ENCODE measurements at regions not wholly inside any gene's neighbourhood (a gene's known extent, or its start where the extent isn't known, plus 50 kb on each side); places are given as distances from the start of the nearest gene placed in this dataset.
"Not testable (repeated sequence)": the region's sequence is repeated elsewhere in the genome, so short reads cannot be mapped to it uniquely, and the experiment has no call there.

DNA sequence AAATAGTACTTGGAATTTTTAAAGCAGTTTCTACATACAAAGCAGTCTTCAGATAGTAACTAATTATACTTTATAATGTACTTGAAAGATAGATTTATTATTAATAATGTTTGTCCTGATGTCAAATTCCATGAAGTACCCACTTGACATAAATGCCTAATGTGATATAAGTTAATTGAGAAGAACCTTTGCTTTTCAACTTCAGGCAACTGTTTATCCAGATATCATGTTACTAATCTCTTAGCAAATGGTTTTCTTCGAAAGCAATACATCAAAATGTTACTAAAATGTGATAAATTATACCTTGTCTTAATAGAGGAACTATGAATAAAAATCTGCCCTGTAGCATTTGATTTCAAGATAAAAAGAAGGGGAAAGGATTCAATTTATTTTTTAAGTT is 146.8 kb upstream of the FBXL17 start:
- DNase-seq: no peak

DNA sequence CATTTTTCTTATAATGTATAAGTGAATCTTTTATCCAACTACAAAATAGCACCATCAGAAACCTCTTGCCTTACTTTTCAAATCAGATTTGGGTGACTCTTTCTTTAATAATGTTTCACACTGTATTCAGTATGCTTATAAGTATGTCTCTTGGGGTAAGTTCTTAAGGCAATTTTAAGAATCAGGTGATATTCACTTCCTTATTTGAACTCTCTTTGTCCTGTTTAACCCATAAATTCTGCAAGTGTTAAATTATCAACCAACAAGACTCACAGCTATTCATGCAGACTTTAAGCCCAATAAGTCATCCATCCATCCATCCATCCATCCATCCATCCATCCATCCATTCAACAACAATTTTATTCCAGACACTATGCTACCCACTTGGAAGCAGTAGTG is 142.7 kb upstream of the FBXL17 start:
- no peak for DNase-seq

DNA sequence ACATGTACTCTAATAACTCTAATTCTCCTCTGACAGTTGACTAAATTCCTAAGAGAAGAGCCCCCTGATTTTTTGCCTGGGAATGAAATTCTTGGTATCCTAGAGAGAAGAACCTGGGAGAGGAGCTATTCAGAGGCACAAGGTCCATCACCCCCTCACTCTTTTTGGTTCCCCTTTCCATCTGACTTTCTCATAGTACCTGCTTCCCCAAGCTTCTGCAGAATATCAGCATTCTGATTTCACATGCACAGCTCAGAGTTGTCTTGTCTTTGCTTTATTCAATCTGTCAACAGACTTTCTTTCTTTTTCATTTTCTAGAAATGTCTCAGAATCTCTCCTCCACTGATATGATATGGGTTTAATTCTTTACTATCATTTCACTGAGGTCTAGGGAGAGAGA is 141.5 kb upstream of the FBXL17 start:
- DNase-seq: no peak

DNA sequence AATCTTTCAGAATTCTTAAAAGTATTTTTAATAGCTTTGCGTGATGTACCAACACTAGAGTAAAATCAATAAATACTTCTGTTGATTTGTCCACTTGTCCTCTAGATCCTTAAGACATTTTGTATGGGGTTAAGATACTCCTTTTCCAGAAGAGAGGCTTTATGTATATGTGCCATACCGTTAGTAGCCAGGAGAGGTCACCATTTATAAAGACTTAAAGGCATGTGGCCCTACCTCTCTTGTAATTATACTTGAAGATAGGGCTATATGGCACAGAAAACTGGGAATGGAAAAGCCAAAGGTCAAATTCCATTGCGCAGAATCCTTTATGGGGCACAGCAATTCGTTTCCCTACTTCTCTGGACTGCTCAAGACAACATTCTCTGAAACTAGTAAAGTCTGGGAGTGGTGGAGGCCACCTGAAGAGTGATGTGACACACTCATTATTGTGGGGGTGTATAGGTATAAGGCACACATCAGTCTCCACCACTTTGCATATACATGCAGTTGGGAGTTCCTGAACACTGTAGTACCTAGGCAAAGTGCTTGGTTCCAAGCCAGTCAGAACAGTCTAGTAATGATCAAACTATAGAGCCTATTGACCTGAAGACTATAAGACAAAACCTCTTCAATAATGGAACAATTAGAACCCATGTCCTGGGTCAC is 140.1 kb upstream of the FBXL17 start:
- peak; percentile 33 for DNase-seq

DNA sequence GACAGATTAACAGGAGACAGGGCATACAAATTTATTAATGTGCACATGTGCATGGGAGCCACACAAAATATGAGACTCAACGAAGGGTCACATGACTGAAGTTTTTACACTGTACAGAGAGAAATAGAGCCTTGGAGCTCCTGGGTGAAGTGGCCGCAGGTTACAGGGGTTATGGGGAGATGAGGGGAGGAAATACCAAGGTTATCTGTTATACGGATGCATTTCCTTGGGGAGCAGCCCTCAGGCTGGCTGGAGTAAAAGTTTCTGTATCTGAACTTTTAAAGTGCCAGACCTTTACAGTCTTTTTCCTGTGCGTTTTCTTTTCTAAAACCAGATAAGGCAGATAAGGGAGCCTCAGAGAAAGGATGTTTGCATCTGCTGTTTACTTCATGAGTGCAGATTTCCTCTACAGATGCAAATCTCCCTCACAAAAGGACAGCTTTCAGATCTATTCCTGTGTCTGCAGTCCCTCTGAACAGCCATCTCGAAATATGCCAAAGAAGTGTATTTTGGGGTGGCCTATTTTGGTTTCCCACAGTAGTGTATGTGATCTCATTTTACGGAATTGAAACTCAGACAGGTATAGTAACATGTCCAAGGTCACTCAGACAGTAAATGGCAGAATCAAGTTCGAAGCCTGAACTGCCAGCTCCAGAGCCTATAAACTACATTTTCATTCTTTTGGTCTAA is 139.3 kb upstream of the FBXL17 start:
- no peak for DNase-seq

DNA sequence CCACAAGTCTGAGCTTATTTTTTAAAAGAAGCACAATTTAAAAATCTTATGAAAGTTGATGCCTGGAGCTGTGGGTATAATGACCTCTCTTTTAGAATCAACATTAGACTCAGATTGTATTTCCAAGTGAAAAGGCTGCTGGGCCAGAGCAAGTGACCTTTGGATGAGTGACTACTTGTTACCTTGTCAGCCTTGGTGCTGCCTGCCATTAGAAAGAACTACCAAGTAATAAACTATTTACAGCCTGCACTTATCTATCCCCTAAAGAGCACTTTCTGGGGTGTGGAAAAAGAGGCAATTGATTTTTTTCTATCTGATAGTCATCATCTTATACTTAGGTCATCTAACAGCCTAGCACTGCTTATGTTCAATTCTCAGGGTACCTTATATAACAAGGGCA is 134.9 kb upstream of the FBXL17 start:
- DNase-seq: no peak

DNA sequence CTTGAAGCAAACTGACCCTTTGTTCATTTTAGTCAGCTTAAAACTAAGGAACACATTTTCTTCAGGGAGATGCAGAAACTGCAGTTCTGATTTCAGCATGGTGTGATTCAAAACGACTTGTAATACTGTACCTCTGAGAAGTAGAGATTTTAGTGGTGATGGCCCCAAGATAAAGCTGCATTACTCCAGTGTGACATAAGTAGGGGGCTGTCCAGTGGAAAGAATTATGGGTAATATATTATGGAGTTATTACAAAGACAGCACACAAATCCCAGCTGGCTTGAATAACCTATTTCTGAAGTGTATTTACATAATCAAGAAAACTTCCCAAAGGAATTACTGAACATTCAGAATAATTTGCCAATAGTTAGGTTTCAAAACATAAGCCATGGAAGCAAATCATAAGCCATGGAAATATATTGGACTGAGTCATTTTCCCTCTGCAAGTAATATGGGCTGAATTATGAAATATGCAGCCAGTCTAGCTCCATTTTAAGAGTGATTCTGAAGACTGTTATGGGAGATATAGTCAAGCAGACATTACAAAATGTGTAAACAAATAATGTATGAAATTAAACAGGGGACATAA is 133.7 kb upstream of the FBXL17 start:
- no peak for DNase-seq

DNA sequence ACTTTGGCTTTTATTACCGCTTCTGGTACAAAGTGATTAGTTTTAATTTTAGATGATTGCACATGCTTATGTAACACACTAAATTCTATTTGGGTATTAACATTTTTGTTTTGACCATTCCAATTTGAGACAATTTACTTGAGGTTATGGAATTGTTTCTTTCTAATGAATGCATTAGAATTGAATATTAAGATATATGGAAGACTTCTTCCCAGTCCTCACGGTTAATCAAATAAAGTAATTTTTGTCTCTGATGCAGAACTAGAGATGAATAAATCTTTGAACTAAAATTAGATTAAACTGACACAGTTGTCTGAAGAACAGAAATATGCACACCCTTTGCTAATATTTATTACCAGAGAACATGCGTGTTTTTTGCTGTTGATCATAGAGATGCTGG is 127.1 kb upstream of the FBXL17 start:
- no peak for DNase-seq

DNA sequence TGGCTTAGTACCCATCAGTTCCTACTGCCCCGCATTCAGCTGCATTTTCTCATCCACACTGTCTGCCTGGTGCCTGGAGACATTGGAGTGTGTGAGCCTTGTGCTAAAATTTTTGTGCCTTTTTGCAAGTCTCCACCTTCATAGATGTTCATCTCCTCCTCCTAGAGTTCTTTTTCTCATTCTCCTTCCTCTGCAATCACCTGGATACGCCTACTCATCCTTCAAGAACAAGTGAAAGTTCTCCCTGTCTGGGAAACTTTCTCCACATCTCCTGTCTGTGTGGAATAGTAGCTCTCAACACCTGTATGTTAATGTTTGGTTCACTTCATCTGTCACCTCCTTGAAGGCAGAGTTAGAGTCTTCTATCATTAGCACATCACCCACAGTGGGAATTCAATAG is 125.7 kb upstream of the FBXL17 start:
- no peak for DNase-seq

DNA sequence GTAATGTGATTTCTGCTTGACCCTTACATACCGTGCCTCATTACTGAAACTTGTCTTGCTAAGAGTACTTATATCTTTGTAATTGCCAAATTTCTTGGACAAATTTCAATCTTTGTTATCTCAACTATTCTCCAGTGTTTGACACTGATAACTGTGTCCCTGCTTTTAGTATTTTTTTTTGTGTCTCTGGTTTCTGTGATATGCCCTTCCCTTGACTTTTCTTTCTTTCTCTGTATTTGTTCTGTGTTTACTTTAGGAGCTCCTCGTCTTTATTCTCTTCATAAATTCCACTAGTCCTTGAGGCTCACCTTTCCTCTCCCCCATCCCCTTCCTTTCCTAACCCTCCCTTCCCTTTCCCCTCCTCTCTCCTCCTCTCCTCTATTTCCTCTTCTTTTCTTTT is 123.7 kb upstream of the FBXL17 start:
- DNase-seq: no peak

DNA sequence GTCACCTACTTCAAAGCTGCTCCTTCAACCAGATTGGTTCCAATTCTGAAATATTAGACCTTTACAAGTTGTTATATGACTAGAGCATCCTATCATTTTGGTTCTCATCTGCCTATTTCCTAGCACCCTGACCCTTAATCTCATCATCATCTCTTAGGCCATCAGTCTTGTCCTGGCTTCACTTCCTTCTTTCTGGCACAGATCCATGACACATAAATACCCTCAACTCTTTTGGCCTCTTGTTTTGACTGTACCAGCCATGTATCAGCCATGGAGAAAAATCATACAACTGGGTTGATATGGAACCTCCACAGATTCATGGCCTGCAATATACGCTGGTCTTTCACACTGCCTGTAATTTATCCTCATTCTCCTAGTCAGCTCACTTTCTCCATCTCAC is 123.1 kb upstream of the FBXL17 start:
- DNase-seq: no peak

DNA sequence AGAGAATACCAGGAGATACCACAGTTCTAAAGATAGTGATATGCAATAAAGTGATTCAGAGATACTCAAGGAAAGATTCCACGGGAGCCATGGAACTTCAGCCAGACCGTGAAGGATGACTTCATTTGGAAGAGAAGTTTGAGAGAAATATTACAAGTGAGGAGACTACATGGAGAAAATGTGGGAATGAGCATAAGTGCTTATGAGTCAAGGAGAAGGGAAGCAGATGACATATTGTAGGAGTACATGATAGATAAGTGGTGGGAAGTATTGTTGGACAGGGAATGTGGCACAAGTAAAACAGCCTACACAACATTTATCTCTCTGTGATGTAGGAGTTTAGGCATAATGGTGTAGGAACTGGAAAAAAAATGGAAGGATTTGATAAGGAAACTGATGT is 122.1 kb upstream of the FBXL17 start:
- DNase-seq: no peak

DNA sequence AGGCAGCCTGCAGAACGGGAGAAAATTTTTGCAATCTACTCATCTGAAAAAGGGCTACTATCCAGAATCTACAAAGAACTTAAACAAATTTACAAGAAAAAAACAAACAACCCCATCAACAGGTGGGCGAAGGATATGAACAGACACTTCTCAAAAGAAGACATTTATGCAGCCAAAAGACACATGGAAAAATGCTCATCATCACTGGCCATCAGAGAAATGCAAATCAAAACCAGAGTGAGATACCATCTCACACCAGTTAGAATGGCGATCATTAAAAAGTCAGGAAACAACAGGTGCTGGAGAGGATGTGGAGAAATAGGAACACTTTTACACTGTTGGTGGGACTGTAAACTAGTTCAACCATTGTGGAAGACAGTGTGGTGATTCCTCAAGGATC is 113.7 kb upstream of the FBXL17 start:
- not testable (repeated sequence) for DNase-seq

DNA sequence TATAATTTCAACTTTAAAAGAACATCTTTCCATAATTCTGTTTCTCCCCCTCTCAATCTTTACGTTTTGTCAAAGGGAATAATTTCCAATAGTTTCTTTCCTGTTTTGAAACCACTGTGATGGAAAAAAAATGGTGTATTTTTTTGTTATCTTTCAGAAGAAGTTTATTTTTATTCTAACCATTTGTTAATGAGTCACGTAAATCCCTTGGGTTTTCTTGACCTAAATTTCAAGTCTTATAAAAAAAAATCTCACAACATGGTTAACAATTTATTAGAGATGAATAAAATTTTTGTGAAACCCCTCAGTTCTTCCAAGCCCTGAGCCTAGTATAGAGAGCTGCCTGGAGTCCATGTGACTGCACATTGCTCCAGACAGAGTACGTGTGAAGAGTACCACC is 106.1 kb upstream of the FBXL17 start:
- DNase-seq: no peak

DNA sequence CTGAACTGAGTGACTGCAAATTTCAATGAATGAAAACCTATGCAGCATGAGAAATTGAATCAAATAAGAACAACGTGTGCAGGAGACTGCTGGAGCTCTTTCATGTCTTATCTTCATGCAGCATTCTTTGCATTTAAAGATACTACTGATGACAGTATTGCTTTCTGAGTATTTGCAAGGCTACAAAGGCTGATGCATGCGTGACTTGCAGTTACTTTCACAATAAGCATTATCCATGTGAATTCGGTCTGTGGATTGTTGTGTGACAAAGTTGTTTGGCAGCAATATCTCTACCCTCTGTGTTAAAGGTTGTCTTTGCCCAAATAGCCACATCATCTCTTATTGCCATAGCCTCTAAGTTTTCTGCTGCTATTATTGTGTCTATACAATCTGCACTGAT is 102.1 kb upstream of the FBXL17 start:
- DNase-seq: no peak

DNA sequence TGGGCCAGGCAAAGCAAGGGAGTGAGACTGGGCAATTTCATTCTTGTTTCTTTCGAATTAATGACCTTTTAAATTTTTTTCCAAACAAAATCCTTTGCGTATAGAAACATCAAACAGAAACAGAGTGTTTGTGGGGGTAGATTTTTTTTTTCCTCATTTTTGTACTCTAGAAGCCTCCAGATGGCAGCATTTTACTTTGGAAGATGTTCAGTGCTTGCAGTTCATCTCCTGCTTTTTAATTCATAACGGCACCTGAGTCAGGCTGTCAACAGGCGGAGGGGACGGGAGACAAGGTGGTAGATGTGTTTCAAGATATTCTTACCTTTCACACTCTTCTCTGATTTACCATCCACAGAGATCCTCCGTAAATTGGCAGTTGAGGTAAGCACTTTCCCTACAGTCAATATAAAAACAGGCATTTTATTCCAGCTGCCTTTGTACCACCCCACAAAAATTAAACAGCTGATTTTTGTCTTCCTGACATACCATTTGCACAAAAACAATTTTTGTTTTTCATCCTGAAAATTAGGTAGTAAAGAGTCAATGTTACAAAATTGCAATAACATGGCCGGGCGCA is 99.5 kb upstream of the FBXL17 start:
- DNase-seq: no peak

DNA sequence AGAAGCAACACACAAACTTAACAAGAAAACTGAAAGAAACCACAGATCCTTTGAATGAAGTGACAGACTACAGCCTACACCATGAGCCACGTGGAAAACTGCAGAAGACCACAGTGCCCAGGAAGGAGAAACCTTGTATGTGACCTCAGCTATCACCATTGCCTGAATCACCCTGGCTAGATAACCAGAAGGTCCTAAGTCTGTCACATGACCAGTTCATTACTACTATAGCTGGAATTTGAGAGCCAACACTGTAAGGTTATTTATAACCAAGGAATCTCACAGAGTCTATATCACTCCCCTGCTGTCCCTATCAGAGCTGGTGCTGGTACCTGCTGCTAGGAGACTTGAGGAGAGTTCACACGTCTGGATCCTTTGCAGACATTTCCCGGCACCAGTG is 90.3 kb upstream of the FBXL17 start:
- DNase-seq: no peak

DNA sequence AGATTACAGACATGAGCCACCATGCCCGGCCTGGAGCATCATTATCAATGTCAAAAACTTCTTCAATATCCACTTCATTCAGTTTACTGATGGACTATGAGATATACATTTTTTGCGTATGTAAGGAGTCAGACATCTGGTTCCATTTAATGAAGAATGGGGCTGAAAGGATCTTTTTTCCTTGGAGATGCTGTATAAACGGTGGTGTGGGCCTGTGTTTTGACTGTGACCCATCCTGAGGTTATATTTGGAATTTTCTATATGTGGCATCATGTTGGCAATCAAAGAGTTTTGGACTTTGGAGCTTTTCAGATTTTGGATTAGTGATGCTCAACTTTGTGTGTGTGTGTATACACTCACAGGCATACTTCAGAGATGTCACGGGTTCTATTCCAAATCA is 85.7 kb upstream of the FBXL17 start:
- DNase-seq: no peak

DNA sequence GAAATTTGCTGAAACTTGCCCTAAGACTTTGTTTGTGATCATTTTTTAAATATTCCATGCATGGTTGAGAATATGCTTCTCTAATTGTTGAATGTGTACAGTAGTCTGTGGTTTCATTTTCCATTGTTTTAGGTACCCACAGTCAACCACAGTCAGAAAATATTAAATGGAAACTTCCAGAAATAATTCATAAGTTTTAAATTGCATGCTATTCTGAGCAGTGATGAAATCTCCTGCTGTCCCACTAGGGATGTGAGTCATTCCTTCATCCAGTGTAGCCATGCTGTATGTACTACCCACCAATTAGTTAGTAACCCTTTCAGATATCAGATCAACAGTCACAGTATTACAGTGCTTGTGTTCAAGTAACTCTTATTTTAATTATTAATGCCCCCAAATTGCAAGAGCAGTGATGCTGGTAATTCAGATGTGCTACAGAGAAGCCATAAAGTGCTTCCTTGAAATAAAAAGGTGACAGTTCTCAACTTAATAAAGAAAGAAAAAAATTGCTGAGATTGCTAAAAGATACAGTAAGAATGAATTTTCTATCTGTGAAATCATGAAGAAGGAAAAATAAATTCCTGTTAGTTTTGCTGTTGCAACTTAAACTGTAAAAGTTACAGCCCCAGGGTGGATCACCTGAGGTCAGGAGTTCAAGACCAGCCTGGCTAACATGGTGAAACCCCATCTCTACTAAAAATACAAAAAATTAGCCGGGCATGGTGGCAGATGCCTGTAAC is 79.9 kb upstream of the FBXL17 start:
- no peak for DNase-seq

DNA sequence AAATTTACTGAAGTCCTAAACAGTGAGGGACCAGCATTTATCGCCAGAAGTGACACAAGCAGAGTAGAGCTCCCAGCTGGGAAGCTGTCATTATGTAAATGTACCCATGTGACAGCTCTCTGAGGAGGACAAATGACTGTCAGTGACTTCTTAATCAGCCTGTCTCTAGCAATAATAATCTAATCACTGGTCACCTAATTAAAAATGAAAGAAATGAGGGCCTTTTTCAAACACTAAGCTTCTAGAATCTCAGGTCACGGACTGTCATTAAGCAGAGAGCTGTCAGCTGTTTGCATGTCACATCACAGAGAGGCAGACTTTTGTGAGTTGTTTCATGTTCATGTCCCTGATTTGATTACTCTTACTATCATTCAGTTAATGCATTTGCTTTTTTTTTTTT is 77.9 kb upstream of the FBXL17 start:
- no peak for DNase-seq

DNA sequence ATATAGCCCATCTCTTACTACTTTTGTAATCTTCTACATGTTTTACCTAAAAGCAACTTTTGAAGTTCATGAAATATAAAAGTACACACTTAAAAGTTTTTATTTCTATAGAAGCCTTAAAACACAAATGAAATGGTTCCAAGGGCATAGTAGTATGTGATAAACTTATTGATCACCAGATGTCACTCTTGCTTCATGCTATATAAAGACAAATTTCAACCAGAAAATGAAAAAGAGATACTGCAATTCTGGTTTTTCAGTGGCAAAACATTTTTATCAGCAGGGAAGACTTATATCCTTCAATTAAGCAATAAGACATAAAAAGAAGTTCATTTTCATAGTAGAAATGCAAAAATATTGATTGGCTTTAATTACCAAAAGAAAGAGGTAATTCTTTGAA is 69.4 kb upstream of the FBXL17 start:
- DNase-seq: no peak

DNA sequence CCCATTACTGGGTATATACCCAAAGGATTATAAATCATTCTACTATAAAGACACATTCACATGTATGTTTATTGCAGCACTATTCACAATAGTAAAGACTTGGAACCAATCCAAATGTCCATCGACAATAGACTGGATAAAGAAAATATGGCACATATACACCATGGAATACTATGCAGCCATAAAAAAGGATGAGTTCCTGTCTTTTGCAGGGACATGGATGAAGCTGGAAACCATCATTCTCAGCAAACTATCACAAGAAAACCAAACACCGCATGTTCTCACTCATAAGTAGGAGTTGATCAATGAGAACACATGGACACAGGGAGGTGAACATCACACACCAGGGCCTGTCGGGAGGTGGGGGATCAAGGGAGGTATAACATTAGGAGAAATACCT is 62.2 kb upstream of the FBXL17 start:
- DNase-seq: not testable (repeated sequence)

DNA sequence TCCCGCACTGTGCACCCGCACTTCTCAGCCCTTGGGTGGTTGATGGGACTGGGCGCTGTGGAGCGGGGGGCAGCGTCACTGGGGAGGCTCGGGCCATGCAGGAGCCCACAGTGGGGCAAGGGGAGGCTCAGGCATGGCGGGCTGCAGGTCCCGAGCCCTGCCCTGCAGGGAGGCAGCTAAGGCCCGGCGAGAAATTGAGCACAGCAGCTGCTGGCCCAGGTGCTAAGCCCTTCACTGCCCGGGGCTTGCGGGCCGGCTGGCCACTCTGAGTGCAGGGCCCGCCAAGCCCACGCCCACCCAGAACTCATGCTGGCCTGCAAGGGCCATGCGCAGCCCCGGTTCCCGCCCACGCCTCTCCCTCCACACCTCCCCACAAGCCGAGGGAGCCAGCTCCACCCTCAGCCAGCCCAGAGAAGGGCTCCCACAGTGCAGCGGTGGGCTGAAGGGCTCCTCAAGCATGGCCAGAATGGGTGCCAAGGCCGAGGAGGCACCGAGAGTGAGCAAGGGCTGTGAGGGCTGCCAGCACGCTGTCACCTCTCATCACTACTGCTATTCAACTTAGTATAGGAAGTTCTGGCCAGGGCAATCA is 60.3 kb upstream of the FBXL17 start:
- DNase-seq: not testable (repeated sequence)
